ENCODE measurements at regions not wholly inside any gene's neighbourhood (a gene's known extent, or its start where the extent isn't known, plus 50 kb on each side); places are given as distances from the start of the nearest gene placed in this dataset.

- TF ChIP-seq CTCF (IDR thresholded peaks at IDR 0.05; ENCODE audit: insufficient read depth, low read depth, low read length) (no peak), EZH2 (IDR thresholded peaks at IDR 0.05; ENCODE audit: insufficient read depth, low read length) (no peak)
These were observed 478.3 kb downstream of the SOX2 start for GRCh38 chr3:182190056-182190455.

All from astrocyte (in vitro differentiated cells and primary cell).